H1 (cell line): ENCODE measurements at regions not wholly inside any gene's neighbourhood (a gene's known extent, or its start where the extent isn't known, plus 50 kb on each side); places are given as distances from the start of the nearest gene placed in this dataset.
"Not testable (repeated sequence)": the region's sequence is repeated elsewhere in the genome, so short reads cannot be mapped to it uniquely, and the experiment has no call there.

Experiments used
- CBX5 ChIP-seq: fragments of 300-800, 300-1000 bp; sonication (generic); IDR thresholded peaks from 2 replicates; pipeline ENCODE4 v1.7.1; 2016; ENCODE audit warnings: antibody characterized with exemption, low read length, low read depth
- CHD1 ChIP-seq: IDR thresholded peaks from 2 replicates; pipeline ENCODE4 v1.6.1; 2012; ENCODE audit warnings: low read depth, low read length, improper control_type of control experiment
- GABPA ChIP-seq: IDR thresholded peaks from 2 replicates; pipeline ENCODE4 v1.6.1; 2011; ENCODE audit warnings: mild to moderate bottlenecking, low read length, moderate library complexity, borderline replicate concordance; ENCODE audit not compliant: insufficient read depth
- GTF2F1 ChIP-seq: IDR thresholded peaks from 2 replicates; pipeline ENCODE4 v1.6.1; 2012; ENCODE audit warnings: low read depth, low read length, improper control_type of control experiment, borderline replicate concordance
- POLR2A ChIP-seq, 2 experiments: IDR thresholded peaks; 1 replicate in 1 of 2; 2 replicates in 1 of 2; pipeline ENCODE4 v1.6.1; 2011; ENCODE audit warnings: low read depth in 2 of 2, low read length in 2 of 2, mild to moderate bottlenecking in 2 of 2; ENCODE audit errors: control extremely low read depth in 1 of 2
- YY1 ChIP-seq: IDR thresholded peaks from 2 replicates; pipeline ENCODE4 v1.6.1; 2011; ENCODE audit warnings: low read depth, mild to moderate bottlenecking, low read length
- TF ChIP-seq, protein P1 (sequence below), 3 experiments: IDR thresholded peaks; 1 replicate in 2 of 3; 2 replicates in 1 of 3; pipeline versions ENCODE4 v1.5.1 to v1.6.1; 2011; ENCODE audit warnings: low read length in 3 of 3, mild to moderate bottlenecking in 3 of 3, inconsistent platforms in 2 of 3, low read depth in 1 of 3, moderate library complexity in 1 of 3; ENCODE audit not compliant: insufficient read depth in 1 of 3; ENCODE audit errors: control extremely low read depth in 1 of 3

- TF ChIP-seq POLR2A (IDR thresholded peaks at IDR 0.05; ENCODE audit: control extremely low read depth in 1 of 2, low read depth in 2 of 2, low read length in 2 of 2); CBX5; GABPA; CHD1; GTF2F1; YY1: not testable (repeated sequence)
- TF ChIP-seq, protein P1, sequence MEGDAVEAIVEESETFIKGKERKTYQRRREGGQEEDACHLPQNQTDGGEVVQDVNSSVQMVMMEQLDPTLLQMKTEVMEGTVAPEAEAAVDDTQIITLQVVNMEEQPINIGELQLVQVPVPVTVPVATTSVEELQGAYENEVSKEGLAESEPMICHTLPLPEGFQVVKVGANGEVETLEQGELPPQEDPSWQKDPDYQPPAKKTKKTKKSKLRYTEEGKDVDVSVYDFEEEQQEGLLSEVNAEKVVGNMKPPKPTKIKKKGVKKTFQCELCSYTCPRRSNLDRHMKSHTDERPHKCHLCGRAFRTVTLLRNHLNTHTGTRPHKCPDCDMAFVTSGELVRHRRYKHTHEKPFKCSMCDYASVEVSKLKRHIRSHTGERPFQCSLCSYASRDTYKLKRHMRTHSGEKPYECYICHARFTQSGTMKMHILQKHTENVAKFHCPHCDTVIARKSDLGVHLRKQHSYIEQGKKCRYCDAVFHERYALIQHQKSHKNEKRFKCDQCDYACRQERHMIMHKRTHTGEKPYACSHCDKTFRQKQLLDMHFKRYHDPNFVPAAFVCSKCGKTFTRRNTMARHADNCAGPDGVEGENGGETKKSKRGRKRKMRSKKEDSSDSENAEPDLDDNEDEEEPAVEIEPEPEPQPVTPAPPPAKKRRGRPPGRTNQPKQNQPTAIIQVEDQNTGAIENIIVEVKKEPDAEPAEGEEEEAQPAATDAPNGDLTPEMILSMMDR (IDR thresholded peaks at IDR 0.05; ENCODE audit: control extremely low read depth in 1 of 3, insufficient read depth in 1 of 3, low read depth in 1 of 3, low read length in 3 of 3): not testable (repeated sequence)
These were observed 2997.8 kb upstream of the TEKT4 start for GRCh38 chr2:91873416-91873815.
